Body of pancreas (tissue), 4 donors: ENCODE measurements at regions not wholly inside any gene's neighbourhood (a gene's known extent, or its start where the extent isn't known, plus 50 kb on each side); places are given as distances from the start of the nearest gene placed in this dataset.

Experiments
- POLR2A ChIP-seq, 3 donors: fragments of 450-650 bp; IDR thresholded peaks; one replicate each; pipeline ENCODE4 v1.6.1; 2016; ENCODE audit warnings: antibody characterized with exemption in 3 of 3, mild to moderate bottlenecking in 2 of 3
- TF ChIP-seq, protein P1 (sequence below), 7 experiments: fragments of 450-650 bp in 4 of 7; fragments of 200-600 bp in 3 of 7; sonication (generic) in 3 of 7; IDR thresholded peaks; one replicate each; pipeline ENCODE4 v1.5.1; 2016 to 2019; ENCODE audit warnings: antibody characterized with exemption in 7 of 7

DNA sequence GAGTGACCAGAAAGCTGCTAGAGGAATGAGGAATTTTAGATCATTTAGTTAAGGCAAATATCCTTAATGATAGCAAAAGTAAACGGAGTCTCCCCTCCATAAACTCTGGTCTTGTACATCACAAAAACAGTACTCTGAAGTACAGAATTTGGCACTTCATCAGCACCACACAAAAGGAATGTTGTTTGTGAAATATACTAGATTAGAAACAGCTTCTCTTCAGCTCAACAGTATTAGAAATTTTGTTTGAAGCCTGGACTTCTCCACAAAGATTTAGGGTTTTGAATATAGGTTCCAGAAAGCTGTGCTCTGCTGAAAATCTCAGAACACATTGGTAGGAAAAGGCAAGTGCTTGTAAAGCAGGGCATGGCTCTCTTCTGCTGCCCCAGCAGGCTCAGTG lies 135.1 kb upstream of the PTGFR start:
- TF ChIP-seq, protein P1, sequence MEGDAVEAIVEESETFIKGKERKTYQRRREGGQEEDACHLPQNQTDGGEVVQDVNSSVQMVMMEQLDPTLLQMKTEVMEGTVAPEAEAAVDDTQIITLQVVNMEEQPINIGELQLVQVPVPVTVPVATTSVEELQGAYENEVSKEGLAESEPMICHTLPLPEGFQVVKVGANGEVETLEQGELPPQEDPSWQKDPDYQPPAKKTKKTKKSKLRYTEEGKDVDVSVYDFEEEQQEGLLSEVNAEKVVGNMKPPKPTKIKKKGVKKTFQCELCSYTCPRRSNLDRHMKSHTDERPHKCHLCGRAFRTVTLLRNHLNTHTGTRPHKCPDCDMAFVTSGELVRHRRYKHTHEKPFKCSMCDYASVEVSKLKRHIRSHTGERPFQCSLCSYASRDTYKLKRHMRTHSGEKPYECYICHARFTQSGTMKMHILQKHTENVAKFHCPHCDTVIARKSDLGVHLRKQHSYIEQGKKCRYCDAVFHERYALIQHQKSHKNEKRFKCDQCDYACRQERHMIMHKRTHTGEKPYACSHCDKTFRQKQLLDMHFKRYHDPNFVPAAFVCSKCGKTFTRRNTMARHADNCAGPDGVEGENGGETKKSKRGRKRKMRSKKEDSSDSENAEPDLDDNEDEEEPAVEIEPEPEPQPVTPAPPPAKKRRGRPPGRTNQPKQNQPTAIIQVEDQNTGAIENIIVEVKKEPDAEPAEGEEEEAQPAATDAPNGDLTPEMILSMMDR (IDR thresholded peaks at IDR 0.05), result no peak
- no peak for TF ChIP-seq POLR2A (IDR thresholded peaks at IDR 0.05)
